ENCODE measurements at regions not wholly inside any gene's neighbourhood (a gene's known extent, or its start where the extent isn't known, plus 50 kb on each side); places are given as distances from the start of the nearest gene placed in this dataset.

DNA sequence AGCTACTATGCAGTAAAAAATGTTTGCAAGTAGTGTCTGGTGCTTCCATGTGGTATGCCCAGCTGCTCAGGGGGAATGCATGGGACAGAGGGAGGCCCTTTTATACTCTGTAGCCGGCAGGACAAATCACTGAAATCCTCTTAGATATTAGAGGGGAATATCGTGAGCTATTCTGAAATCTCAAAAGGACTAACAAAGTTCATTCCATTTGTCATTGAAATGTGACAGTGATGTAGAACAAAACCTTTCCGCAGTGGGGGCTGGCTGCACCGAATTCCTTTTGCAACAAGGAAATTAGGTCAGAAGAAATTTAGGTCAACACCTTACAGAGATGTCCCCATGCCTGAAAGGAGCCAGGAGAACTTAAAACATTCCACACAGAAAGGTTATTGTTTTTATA, 72.4 kb upstream of the MEF2C start:
- POLR2A ChIA-PET, result no interaction called here
- no peak overlapping the region for H3K4me3 ChIP-seq (ENCODE audit: low read depth in 2 of 2, low read length in 2 of 2)
- intact Hi-C loops (cut with micrococcal nuclease; ENCODE audit: unreplicated experiment), result no loop called here
- no TSS peak for BruUV-seq (replicated peaks)
- H3K27ac ChIP-seq (ENCODE audit: low read length), result no peak overlapping the region
- ATAC-seq, result no peak
- DNase-seq (ENCODE audit: low read depth, low spot score), result no peak
- H3K27me3 ChIP-seq (ENCODE audit: control insufficient read depth, insufficient read depth, low read length), result no peaks in the 10 kb centered on the region
- CTCF ChIA-PET, result no interaction called here
- H3K4me1 ChIP-seq (ENCODE audit: control insufficient read depth, insufficient read depth, low read length), result no peaks in the 10 kb centered on the region; the same call in 1 of the 2 replicates
- no peaks in the 10 kb centered on the region for H3K36me3 ChIP-seq (ENCODE audit: control insufficient read depth, insufficient read depth, low read length)
- TF ChIP-seq, protein P1, sequence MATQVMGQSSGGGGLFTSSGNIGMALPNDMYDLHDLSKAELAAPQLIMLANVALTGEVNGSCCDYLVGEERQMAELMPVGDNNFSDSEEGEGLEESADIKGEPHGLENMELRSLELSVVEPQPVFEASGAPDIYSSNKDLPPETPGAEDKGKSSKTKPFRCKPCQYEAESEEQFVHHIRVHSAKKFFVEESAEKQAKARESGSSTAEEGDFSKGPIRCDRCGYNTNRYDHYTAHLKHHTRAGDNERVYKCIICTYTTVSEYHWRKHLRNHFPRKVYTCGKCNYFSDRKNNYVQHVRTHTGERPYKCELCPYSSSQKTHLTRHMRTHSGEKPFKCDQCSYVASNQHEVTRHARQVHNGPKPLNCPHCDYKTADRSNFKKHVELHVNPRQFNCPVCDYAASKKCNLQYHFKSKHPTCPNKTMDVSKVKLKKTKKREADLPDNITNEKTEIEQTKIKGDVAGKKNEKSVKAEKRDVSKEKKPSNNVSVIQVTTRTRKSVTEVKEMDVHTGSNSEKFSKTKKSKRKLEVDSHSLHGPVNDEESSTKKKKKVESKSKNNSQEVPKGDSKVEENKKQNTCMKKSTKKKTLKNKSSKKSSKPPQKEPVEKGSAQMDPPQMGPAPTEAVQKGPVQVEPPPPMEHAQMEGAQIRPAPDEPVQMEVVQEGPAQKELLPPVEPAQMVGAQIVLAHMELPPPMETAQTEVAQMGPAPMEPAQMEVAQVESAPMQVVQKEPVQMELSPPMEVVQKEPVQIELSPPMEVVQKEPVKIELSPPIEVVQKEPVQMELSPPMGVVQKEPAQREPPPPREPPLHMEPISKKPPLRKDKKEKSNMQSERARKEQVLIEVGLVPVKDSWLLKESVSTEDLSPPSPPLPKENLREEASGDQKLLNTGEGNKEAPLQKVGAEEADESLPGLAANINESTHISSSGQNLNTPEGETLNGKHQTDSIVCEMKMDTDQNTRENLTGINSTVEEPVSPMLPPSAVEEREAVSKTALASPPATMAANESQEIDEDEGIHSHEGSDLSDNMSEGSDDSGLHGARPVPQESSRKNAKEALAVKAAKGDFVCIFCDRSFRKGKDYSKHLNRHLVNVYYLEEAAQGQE (IDR thresholded peaks at IDR 0.05; ENCODE audit: insufficient read depth in 1 of 2, low read depth in 2 of 2, low read length in 1 of 2), result no peak
- TF ChIP-seq SIN3A (IDR thresholded peaks at IDR 0.05; ENCODE audit: borderline replicate concordance, insufficient read depth, low read depth, low read length) (no peak), CTCF (IDR thresholded peaks at IDR 0.05) (no peak), TCF7L2 (IDR thresholded peaks at IDR 0.05; ENCODE audit: low read depth, low read length) (no peak), POLR2AphosphoS5 (IDR thresholded peaks at IDR 0.05; ENCODE audit: low read depth, low read length) (no peak)
- no peaks in the 10 kb centered on the region for H3K9me3 ChIP-seq (ENCODE audit: control insufficient read depth, insufficient read depth, low read depth, low read length)
- in situ Hi-C loops (cut with HindIII; ENCODE audit: low pct_unique_long_range_greater_than_20kb, low sequenced_read_pairs), result no loop called here

DNA sequence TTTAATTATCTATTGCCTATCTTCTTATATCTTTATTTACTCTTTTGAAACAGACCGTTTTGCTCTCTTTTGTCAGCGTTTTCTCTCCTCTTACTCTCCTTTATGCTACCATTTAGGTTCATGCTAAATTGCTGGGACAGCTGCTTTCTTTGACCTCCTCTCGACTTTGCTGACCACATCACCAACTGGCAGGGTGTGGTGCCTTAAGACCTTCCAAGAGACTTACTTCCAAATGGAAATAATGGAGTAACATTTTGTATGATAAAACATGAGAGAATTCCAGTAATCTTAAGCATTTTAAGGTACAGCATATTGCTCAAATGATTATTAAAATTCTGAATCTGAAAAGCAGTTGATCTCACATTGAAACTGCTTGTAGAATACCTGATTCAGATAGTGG, 71.5 kb upstream of the MEF2C start:
- Histone ChIP-seq H3K4me1 (ENCODE audit: control insufficient read depth, insufficient read depth, low read length) (no peaks in the 10 kb centered on the region), H3K27ac (ENCODE audit: low read length) (no peak overlapping the region), H3K27me3 (ENCODE audit: control insufficient read depth, insufficient read depth, low read length) (no peaks in the 10 kb centered on the region), H3K36me3 (ENCODE audit: control insufficient read depth, insufficient read depth, low read length) (no peaks in the 10 kb centered on the region), H3K4me3 (ENCODE audit: low read depth in 2 of 2, low read length in 2 of 2) (no peak overlapping the region), H3K9me3 (ENCODE audit: control insufficient read depth, insufficient read depth, low read depth, low read length) (no peaks in the 10 kb centered on the region)
- in situ Hi-C loops (cut with HindIII; ENCODE audit: low pct_unique_long_range_greater_than_20kb, low sequenced_read_pairs), result no loop called here
- intact Hi-C loops (cut with micrococcal nuclease; ENCODE audit: unreplicated experiment), result no loop called here
- no peak for DNase-seq (ENCODE audit: low read depth, low spot score)
- TF ChIP-seq SIN3A (IDR thresholded peaks at IDR 0.05; ENCODE audit: borderline replicate concordance, insufficient read depth, low read depth, low read length), result no peak
- TF ChIP-seq CTCF (IDR thresholded peaks at IDR 0.05), result no peak
- TF ChIP-seq POLR2AphosphoS5 (IDR thresholded peaks at IDR 0.05; ENCODE audit: low read depth, low read length), result no peak
- no peak for TF ChIP-seq TCF7L2 (IDR thresholded peaks at IDR 0.05; ENCODE audit: low read depth, low read length)
- TF ChIP-seq, protein P1 (IDR thresholded peaks at IDR 0.05; ENCODE audit: insufficient read depth in 1 of 2, low read depth in 2 of 2, low read length in 1 of 2), result no peak
- ChIA-PET CTCF (no interaction called here), POLR2A (no interaction called here)
- no TSS peak for BruUV-seq (replicated peaks)
- no peak for ATAC-seq
